OCI-LY3 (cell line): ENCODE measurements at regions not wholly inside any gene's neighbourhood (a gene's known extent, or its start where the extent isn't known, plus 50 kb on each side); places are given as distances from the start of the nearest gene placed in this dataset.

Source experiments
- EZH2phosphoT487 ChIP-seq: fragments of 200-600 bp; shearing (Covaris generic); IDR thresholded peaks from 2 replicates; pipeline ENCODE4 v1.6.1; 2018; ENCODE audit warnings: antibody characterized with exemption, mixed run types, low read depth
- TF ChIP-seq, protein P1 (sequence below): fragments of 200-600, 300-600 bp; sonication (generic); IDR thresholded peaks from 2 replicates; pipeline ENCODE4 v1.5.1; 2014; ENCODE audit warnings: antibody characterized with exemption, low read length, low read depth

DNA sequence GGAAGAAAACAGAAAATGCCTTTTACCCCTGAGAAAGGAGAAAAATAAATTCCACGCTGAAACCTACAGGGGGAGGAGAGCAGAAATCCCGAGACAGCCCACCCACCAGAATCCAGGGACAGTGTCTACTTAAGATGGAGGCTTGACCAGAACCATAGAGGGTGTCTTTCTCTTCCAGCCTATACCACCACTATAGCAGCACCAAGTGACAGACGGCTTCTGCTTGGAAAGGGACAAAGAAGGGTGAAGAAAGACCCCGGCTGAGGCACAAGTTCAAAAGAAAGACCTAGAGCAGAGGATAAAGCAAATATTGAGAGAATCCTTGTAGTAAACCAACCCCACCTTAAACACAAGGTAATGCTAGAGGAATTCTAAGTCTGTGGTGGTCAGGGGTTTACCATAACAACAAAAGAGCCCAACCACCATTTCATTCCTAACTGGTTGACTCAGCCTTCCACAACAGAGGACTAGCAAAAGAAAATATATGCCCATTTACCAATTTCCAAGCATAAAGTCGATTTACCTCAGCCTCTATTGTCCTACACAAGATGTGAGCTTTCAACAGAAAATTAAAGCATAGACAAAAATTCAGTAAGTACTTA, 105.3 kb upstream of the FOXG1 start:
- TF ChIP-seq, protein P1, sequence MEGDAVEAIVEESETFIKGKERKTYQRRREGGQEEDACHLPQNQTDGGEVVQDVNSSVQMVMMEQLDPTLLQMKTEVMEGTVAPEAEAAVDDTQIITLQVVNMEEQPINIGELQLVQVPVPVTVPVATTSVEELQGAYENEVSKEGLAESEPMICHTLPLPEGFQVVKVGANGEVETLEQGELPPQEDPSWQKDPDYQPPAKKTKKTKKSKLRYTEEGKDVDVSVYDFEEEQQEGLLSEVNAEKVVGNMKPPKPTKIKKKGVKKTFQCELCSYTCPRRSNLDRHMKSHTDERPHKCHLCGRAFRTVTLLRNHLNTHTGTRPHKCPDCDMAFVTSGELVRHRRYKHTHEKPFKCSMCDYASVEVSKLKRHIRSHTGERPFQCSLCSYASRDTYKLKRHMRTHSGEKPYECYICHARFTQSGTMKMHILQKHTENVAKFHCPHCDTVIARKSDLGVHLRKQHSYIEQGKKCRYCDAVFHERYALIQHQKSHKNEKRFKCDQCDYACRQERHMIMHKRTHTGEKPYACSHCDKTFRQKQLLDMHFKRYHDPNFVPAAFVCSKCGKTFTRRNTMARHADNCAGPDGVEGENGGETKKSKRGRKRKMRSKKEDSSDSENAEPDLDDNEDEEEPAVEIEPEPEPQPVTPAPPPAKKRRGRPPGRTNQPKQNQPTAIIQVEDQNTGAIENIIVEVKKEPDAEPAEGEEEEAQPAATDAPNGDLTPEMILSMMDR: no peak
- no peak for TF ChIP-seq EZH2phosphoT487
